KBM-7 (cell line): ENCODE measurements at regions not wholly inside any gene's neighbourhood (a gene's known extent, or its start where the extent isn't known, plus 50 kb on each side); places are given as distances from the start of the nearest gene placed in this dataset.

ENCODE experiments used
- DNase-seq: peaks from one replicate; pipeline ENCODE4 v3.0.0-alpha.2; 2015
- in situ Hi-C: fragments of 300-500 bp; cut with MboI; formaldehyde crosslinking; loops from 2 replicates; pipeline ENCODE4 v1.14.3; 2020; ENCODE audit warnings: low sequenced_read_pairs, low pct_unique_long_range_greater_than_20kb, mixed read lengths

- in situ Hi-C loops, result no loop called here
- no peak for DNase-seq
Observed at GRCh38 chr18:64271975-64272659, 123.2 kb upstream of the LINC00305 start.

DNA sequence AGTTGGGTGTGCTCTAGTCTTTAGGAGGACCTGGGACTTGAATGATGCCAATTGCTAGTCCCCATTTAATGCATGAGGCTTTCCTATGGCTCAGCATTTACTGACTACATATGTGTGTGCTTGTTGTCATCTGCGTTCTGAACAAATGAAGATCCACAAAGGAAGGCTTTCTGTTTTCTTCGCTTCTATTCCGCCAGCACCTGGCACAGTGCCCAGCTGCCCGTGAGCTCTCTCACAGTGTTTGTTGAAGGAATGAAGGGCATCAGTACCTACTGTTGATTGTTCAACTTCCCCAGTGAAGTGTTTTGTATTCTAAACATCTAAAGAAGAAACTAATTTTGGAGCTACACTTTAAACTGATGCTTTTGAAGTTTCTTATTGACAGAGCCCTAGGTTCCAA, 122.4 kb upstream of the LINC00305 start:
- in situ Hi-C loops, result no loop called here
- no peak for DNase-seq

DNA sequence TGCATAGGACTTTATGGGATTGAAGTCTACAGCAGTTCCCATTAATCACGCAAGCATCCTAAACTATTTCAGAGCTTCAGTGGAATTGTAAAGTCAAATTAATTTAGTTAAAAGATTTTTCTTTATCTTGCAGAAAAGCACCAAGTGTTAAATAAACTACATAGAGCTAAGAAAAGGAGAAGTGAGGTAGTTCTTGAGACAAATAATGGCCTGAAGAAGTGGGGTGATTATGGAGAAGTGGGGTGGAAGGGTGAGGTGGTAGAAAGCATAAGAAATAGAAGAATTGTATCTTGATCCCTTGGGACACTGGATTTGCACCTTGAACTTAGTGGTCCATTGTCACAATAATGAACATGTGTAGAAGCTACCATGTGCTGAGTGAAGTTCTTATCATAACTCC, 121.7 kb upstream of the LINC00305 start:
- in situ Hi-C loops, result no loop called here
- no peak for DNase-seq

DNA sequence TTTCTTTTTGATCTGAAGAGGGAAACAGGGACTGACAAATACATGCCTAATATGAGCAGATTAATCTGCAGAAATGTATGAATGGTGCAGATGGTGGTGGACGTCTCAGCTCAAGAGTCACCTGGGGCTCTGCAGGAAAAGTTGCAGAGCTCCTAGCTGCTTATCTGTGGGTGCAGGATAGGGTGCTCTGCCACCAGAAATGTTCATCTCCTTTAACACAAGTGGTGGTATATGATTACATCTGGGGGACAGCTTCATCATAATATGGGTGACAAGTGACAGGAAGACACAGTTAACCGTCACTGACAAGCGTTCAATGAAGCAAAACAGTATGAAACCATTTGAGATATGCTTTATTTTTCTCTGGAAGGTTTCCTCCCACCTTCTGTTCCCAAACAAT, 121.2 kb upstream of the LINC00305 start:
- in situ Hi-C loops, result no loop called here
- no peak for DNase-seq

DNA sequence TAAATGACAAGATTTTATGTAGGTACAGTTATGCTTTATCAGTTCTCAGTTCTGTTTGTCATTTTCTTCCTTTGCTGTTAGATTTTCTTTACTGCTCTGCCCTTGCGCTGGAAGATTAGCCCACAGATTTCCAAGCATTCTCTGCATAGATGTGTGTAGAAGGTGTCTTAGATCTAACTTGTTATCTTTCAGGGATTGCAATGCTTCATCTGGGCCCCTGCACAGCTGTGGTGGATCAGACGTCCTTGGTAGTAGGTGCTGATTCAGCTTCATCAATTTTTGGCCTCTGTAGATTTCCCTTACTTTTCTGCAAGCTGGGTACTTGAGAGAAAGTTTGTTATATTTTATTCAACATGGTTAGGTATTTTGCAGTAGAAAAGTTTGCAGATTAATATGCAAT, 115.3 kb upstream of the LINC00305 start:
- in situ Hi-C loops, result no loop called here
- no peak for DNase-seq

DNA sequence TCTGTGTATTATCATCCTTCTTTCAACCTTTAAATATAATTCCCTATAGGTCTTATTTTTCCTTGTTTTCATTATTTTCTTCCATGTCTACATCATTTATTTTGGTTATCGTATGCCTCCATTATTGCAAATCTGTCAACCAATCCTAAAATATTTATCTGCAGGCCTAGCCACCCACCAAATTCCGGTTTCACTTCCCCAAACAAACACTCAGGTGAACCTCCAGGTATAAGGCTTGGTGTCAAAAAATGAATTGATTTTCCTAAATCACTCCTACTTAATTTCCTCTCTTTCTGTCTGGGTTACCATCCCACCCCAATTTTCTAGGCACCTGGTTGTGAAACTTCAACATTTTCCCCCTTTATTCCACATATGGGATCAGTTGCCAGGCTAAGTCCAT, 111.9 kb upstream of the LINC00305 start:
- in situ Hi-C loops, result no loop called here
- no peak for DNase-seq

- no peak for DNase-seq
- in situ Hi-C loops, result no loop called here
Observed at GRCh38 chr18:64259871-64260270, 111.0 kb upstream of the LINC00305 start.

DNA sequence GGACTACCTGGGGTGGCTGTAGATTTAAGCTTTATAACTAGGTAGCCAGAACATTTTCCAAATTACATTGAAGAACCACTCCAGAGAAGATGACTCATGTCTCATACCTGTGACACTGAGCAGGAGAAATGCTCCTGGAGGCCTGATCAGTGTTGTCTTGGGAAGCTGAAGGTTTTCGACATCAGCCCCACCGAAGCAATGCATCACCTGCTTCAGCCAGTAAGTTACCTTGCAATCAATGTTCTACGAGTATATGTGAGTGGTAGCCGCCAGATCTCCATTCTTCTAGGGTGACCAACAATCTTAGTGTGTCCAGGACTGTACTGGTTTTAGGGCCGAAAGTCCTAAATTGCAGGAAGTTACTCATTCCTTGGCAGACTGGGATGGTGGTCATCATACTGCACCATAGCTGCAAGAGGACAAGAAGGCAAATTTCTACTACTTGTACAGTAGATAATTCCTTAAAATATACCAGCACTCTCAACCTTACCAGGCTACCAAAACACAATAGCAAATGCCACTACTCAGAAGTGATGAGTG, 109.3 kb upstream of the LINC00305 start:
- no peak for DNase-seq
- in situ Hi-C loops, result no loop called here

- in situ Hi-C loops, result no loop called here
- no peak for DNase-seq
Observed at GRCh38 chr18:64254399-64255093, 105.7 kb upstream of the LINC00305 start.

DNA sequence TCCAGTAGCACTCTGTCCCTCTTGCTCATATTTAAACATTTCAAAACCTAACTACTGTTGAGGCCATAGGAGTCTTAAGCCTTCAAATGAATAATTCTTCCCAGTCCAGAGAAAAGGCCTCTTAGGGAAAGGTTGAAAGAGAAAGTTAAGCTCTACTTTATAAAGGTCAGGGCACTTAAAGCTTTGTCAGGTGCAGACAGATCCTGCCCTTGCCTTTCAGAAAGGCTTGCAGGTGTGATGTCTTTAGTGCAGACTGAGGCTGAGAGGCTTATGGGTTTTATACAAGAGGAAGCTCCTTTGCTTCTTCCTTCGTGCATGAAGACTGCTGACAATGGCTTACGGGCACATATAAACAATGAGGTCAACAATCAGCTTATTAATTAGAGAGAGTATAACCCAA, 105.0 kb upstream of the LINC00305 start:
- in situ Hi-C loops, result no loop called here
- DNase-seq, result no peak

DNA sequence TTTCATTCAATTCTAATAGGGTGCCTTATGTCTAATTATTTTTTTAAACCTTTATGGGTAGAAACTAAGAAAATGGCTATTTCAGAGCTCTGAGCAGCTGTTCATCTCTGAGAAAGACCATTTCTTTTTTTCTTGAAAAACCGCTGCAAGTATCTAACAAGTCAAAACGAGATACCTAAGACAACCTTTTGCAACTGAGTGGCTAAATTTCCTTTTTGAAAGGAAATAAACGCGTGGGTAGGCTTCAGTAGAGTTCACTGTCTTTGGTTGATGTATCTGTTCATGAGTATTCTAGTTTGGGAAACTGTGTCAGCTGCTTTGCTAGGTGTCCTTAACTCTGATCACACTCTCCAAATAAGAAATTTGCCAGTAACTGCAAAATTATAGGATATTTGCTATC, 104.3 kb upstream of the LINC00305 start:
- DNase-seq, result no peak
- in situ Hi-C loops, result no loop called here

- in situ Hi-C loops, result no loop called here
- no peak for DNase-seq
Observed at GRCh38 chr18:64248836-64249235, 99.9 kb upstream of the LINC00305 start.

- DNase-seq, result no peak
Observed at GRCh38 chr18:64245126-64245861, 96.4 kb upstream of the LINC00305 start.

GRCh38 chr18:64244571-64244970, 95.7 kb upstream of the LINC00305 start:
- peak; percentile 1 for DNase-seq
- in situ Hi-C loops, result no loop called here

More at GRCh38 chr18:64245126-64245861, 96.4 kb upstream of the LINC00305 start:
- in situ Hi-C loops, result no loop called here

GRCh38 chr18:64240316-64240715, 91.4 kb upstream of the LINC00305 start:
- in situ Hi-C loops, result no loop called here
- DNase-seq, result no peak

- in situ Hi-C loops, result no loop called here
- DNase-seq, result no peak
Observed at GRCh38 chr18:64238076-64238475, 89.2 kb upstream of the LINC00305 start.

DNA sequence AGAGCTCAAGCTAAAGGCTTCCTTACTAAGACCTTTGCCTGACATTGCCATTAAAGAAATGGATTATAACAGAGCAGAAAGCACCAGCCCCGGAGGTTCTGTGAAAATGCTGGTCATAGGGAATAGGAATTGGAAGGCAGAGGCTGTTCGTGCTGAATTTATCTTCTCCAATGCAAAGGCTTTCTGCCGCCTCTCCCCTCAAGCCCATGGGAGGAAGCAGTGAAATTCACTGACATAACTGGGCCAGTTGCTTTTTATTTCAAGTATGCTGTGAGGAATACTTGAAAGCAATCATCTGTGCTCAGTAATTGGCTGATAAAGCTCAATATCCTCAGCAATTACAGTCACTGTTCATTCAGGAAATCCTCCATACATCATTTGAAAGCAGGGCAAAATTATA, 85.4 kb upstream of the LINC00305 start:
- DNase-seq, result no peak
- in situ Hi-C loops, result no loop called here

- in situ Hi-C loops, result no loop called here
- no peak for DNase-seq
Observed at GRCh38 chr18:64233851-64234250, 85.0 kb upstream of the LINC00305 start.

GRCh38 chr18:64220941-64221340, 72.1 kb upstream of the LINC00305 start:
- DNase-seq, result no peak
- in situ Hi-C loops, result no loop called here

GRCh38 chr18:64219517-64219916, 70.6 kb upstream of the LINC00305 start:
- in situ Hi-C loops, result no loop called here

More at GRCh38 chr18:64219517-64219916, 70.6 kb upstream of the LINC00305 start:
- DNase-seq, result no peak
